A673 (cell line): ENCODE measurements at regions not wholly inside any gene's neighbourhood (a gene's known extent, or its start where the extent isn't known, plus 50 kb on each side); places are given as distances from the start of the nearest gene placed in this dataset.

Experiments used
- BruUV-seq: library from RNA; stranded (reverse); fragments of 400-500 nt; replicated peaks from 2 replicates; lab custom pipeline; 2021; lab: Mats Ljungman, UMichigan
- CTCF ChIA-PET: fragments of 300-600 bp; sonication (Branson Sonifier 250); formaldehyde crosslinking; loops from one replicate; lab custom pipeline; 2022; ENCODE audit warnings: antibody characterized with exemption; lab: Charles Lee
- POLR2A ChIA-PET: fragments of 300-600 bp; sonication (Branson Sonifier 250); formaldehyde crosslinking; loops from one replicate; lab custom pipeline; 2022; ENCODE audit warnings: antibody characterized with exemption; ENCODE audit not compliant: low non-redundant PET; lab: Charles Lee
- DNase-seq: peaks from one replicate; pipeline ENCODE4 v3.0.0-alpha.2; 2015; ENCODE audit warnings: low spot score
- H3K27ac ChIP-seq: fragments of 200-600 bp; sonication (generic); 2 replicates; pipeline ENCODE4 v1.5.1; 2016; ENCODE audit warnings: mixed run types, low read depth, mild to moderate bottlenecking, mixed read lengths, antibody characterized with exemption, low read length; ENCODE audit not compliant: poor library complexity, severe bottlenecking
- H3K27me3 ChIP-seq: fragments of 200-600 bp; sonication (generic); replicated peaks from 2 replicates; pipeline ENCODE4 v1.6.1; 2017; ENCODE audit warnings: mixed run types, low read depth, mild to moderate bottlenecking, mixed read lengths, antibody characterized with exemption, low read length; ENCODE audit not compliant: insufficient read depth, poor library complexity
- H3K36me3 ChIP-seq: fragments of 200-600 bp; sonication (generic); 2 replicates; pipeline ENCODE4 v1.6.1; 2016; ENCODE audit warnings: mixed run types, mild to moderate bottlenecking, mixed read lengths, antibody characterized with exemption, low read length; ENCODE audit not compliant: insufficient read depth, poor library complexity, severe bottlenecking
- H3K4me1 ChIP-seq: fragments of 200-600 bp; sonication (generic); 2 replicates; pipeline ENCODE4 v1.6.1; 2017; ENCODE audit warnings: mixed run types, mild to moderate bottlenecking, mixed read lengths, antibody characterized with exemption, low read length; ENCODE audit not compliant: insufficient read depth, poor library complexity, severe bottlenecking
- H3K4me3 ChIP-seq: fragments of 200-600 bp; sonication (generic); 2 replicates; pipeline ENCODE4 v1.5.1; 2016; ENCODE audit warnings: low read depth, mixed run types, mild to moderate bottlenecking, mixed read lengths, low read length; ENCODE audit not compliant: poor library complexity, severe bottlenecking
- H3K9me3 ChIP-seq: fragments of 200-600 bp; sonication (generic); 2 replicates; pipeline ENCODE4 v1.6.1; 2016; ENCODE audit warnings: mixed run types, low read depth, mild to moderate bottlenecking, mixed read lengths, antibody characterized with exemption, low read length; ENCODE audit not compliant: poor library complexity, severe bottlenecking
- EZH2 ChIP-seq: fragments of 200-600 bp; sonication (generic); IDR thresholded peaks from 2 replicates; pipeline ENCODE4 v1.6.1; 2017; ENCODE audit warnings: borderline replicate concordance, low read depth, mild to moderate bottlenecking, mixed read lengths, antibody characterized with exemption, low read length; ENCODE audit not compliant: poor library complexity, severe bottlenecking
- intact Hi-C: fragments of 100-400 bp; cut with micrococcal nuclease; formaldehyde crosslinking; loops from one replicate; pipeline ENCODE4 v1.10.0; 2022; ENCODE audit not compliant: unreplicated experiment
- TF ChIP-seq, protein P1 (sequence below): fragments of 300-800, 200-600 bp; sonication (generic); conservative IDR thresholded peaks from 2 replicates; pipeline ENCODE4 v1.5.1; 2017; ENCODE audit warnings: low read depth, mild to moderate bottlenecking, antibody characterized with exemption, low read length, moderate library complexity, mixed read lengths

- Histone ChIP-seq H3K27me3 (no peaks in the 10 kb centered on the region), H3K4me3 (no peak overlapping the region), H3K4me1 (no peaks in the 10 kb centered on the region), H3K9me3 (no peaks in the 10 kb centered on the region), H3K36me3 (no peaks in the 10 kb centered on the region), H3K27ac (no peak overlapping the region)
- intact Hi-C loops = no loop called here
- DNase-seq = no peak
- TF ChIP-seq EZH2 = no peak
- TF ChIP-seq, protein P1, sequence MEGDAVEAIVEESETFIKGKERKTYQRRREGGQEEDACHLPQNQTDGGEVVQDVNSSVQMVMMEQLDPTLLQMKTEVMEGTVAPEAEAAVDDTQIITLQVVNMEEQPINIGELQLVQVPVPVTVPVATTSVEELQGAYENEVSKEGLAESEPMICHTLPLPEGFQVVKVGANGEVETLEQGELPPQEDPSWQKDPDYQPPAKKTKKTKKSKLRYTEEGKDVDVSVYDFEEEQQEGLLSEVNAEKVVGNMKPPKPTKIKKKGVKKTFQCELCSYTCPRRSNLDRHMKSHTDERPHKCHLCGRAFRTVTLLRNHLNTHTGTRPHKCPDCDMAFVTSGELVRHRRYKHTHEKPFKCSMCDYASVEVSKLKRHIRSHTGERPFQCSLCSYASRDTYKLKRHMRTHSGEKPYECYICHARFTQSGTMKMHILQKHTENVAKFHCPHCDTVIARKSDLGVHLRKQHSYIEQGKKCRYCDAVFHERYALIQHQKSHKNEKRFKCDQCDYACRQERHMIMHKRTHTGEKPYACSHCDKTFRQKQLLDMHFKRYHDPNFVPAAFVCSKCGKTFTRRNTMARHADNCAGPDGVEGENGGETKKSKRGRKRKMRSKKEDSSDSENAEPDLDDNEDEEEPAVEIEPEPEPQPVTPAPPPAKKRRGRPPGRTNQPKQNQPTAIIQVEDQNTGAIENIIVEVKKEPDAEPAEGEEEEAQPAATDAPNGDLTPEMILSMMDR = no peak
- ChIA-PET POLR2A (no interaction called here), CTCF (no interaction called here)
- BruUV-seq = no TSS peak
These were observed 379.1 kb upstream of the KIF2A start for GRCh38 chr5:61926911-61927310.

DNA sequence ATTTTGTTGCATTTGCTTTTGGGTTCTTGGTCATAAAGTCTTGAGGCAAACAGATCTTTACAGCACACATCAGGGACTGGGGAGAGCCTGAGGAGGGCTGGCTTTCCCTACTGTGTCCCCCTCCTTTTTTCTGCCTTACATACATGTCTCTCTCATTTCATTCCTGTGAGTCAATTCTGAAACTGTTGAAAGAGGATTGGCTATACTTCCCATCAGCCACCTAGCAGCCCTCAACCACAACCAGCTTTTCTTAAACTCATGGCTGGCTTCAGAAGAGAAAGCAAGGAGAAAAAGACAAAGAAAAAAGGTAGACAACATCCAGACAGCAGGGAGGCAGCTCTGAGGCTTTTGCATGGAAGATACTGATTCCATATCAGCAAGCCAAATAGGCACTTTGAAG is 374.8 kb upstream of the KIF2A start:
- intact Hi-C loops = loop anchor here (5.0 to 10.0 kb wide), 3 partner anchors 606 to 1256 kb away; partner anchors contain the start of gene SMIM15
- Histone ChIP-seq H3K36me3 (no peaks in the 10 kb centered on the region), H3K27ac (no peak overlapping the region), H3K4me1 (peaks cover 8% of the 10 kb centered on the region), H3K4me3 (no peak overlapping the region), H3K27me3 (no peaks in the 10 kb centered on the region), H3K9me3 (no peaks in the 10 kb centered on the region)
- no TSS peak for BruUV-seq
- DNase-seq = no peak
- TF ChIP-seq, protein P1 = no peak
- TF ChIP-seq EZH2 = no peak
- ChIA-PET POLR2A (no interaction called here), CTCF (no interaction called here)

GRCh38 chr5:61933787-61934626 is 372.0 kb upstream of the KIF2A start:
- DNase-seq = peak; percentile 83
- POLR2A ChIA-PET = interaction anchor here (0.6 kb wide), 1 partner anchor 12 kb away, joined by 3 read pairs; no protein-coding TSS in a partner anchor
- TF ChIP-seq, protein P1 = peak; percentile 78
- TF ChIP-seq EZH2 = no peak

More at GRCh38 chr5:61933787-61934626, 372.0 kb upstream of the KIF2A start:
- no peaks in the 10 kb centered on the region for H3K9me3 ChIP-seq
- H3K27me3 ChIP-seq = no peaks in the 10 kb centered on the region
- no TSS peak for BruUV-seq
- no peaks in the 10 kb centered on the region for H3K36me3 ChIP-seq
- H3K4me1 ChIP-seq = peaks cover 8% of the 10 kb centered on the region
- intact Hi-C loops = loop anchor here (1.0 to 10.0 kb wide), 6 partner anchors 250 to 1259 kb away; partner anchors contain the start of gene SMIM15
- H3K27ac ChIP-seq = peak overlapping the region; percentile 30
- no peak overlapping the region for H3K4me3 ChIP-seq
- CTCF ChIA-PET = interaction anchor here (0.6 to 1.5 kb wide), 2 partner anchors 251 to 604 kb away, joined by 3 to 6 read pairs; no protein-coding TSS in a partner anchor
